HT1080 (cell line): ENCODE measurements at regions not wholly inside any gene's neighbourhood (a gene's known extent, or its start where the extent isn't known, plus 50 kb on each side); places are given as distances from the start of the nearest gene placed in this dataset.
"Not testable (repeated sequence)": the region's sequence is repeated elsewhere in the genome, so short reads cannot be mapped to it uniquely, and the experiment has no call there.

Experiments
- DNase-seq: peaks from one replicate; pipeline ENCODE4 v3.0.0-alpha.2; 2015; ENCODE audit warnings: low read depth

GRCh38 chr10:3661271-3661670, 123.7 kb downstream of the KLF6 start:
- DNase-seq, result no peak

- DNase-seq, result no peak
Measured at GRCh38 chr10:3660753-3661152, 124.3 kb downstream of the KLF6 start.

GRCh38 chr10:3659203-3659917, 125.6 kb downstream of the KLF6 start:
- no peak for DNase-seq

GRCh38 chr10:3658766-3659165, 126.2 kb downstream of the KLF6 start:
- DNase-seq, result no peak

- DNase-seq, result no peak
Measured at GRCh38 chr10:3656214-3656613, 128.8 kb downstream of the KLF6 start.

- no peak for DNase-seq
Measured at GRCh38 chr10:3655528-3655927, 129.5 kb downstream of the KLF6 start.

- DNase-seq, result no peak
Measured at GRCh38 chr10:3654980-3655379, 130.0 kb downstream of the KLF6 start.

- peak; percentile 44 for DNase-seq
Measured at GRCh38 chr10:3654496-3654895, 130.5 kb downstream of the KLF6 start.

- not testable (repeated sequence) for DNase-seq
Measured at GRCh38 chr10:3653303-3653702, 131.7 kb downstream of the KLF6 start.

GRCh38 chr10:3652886-3653285, 132.1 kb downstream of the KLF6 start:
- peak; percentile 17 for DNase-seq

- DNase-seq, result no peak
Measured at GRCh38 chr10:3651969-3652653, 132.9 kb downstream of the KLF6 start.

- DNase-seq, result no peak
Measured at GRCh38 chr10:3648576-3648975, 136.4 kb downstream of the KLF6 start.

GRCh38 chr10:3648170-3648569, 136.8 kb downstream of the KLF6 start:
- no peak for DNase-seq

GRCh38 chr10:3647074-3647473, 137.9 kb downstream of the KLF6 start:
- no peak for DNase-seq

GRCh38 chr10:3645406-3645805, 139.6 kb downstream of the KLF6 start:
- DNase-seq, result no peak

- no peak for DNase-seq
Measured at GRCh38 chr10:3640816-3641215, 144.2 kb downstream of the KLF6 start.

GRCh38 chr10:3639546-3639945, 145.5 kb downstream of the KLF6 start:
- no peak for DNase-seq

GRCh38 chr10:3636356-3637181, 148.4 kb downstream of the KLF6 start:
- no peak for DNase-seq

- DNase-seq, result no peak
Measured at GRCh38 chr10:3635697-3636096, 149.3 kb downstream of the KLF6 start.

- no peak for DNase-seq
Measured at GRCh38 chr10:3635211-3635671, 149.8 kb downstream of the KLF6 start.

GRCh38 chr10:3634646-3635045, 150.4 kb downstream of the KLF6 start:
- not testable (repeated sequence) for DNase-seq

GRCh38 chr10:3631701-3632330, 153.2 kb downstream of the KLF6 start:
- DNase-seq, result no peak
